Activated CD8-positive, alpha-beta T cell treated with anti-CD3 and anti-CD28 coated beads for 36 hours (primary cell): ENCODE measurements at regions not wholly inside any gene's neighbourhood (a gene's known extent, or its start where the extent isn't known, plus 50 kb on each side); places are given as distances from the start of the nearest gene placed in this dataset.

ENCODE experiments used
- ATAC-seq: fragments of 200-7000 bp; cut with Tn5 transposase; one replicate; pipeline ENCODE4 v1.10.0; 2021; ENCODE audit warnings: mild to moderate bottlenecking, moderate library complexity
- CTCF ChIA-PET: fragments of 350-600 bp; sonication (Branson Sonifier 250); formaldehyde crosslinking; loops from one replicate; lab custom pipeline; 2021; ENCODE audit warnings: antibody characterized with exemption; lab: Charles Lee
- POLR2A ChIA-PET: fragments of 350-600 bp; sonication (Branson Sonifier 250); formaldehyde crosslinking; loops from one replicate; lab custom pipeline; 2021; ENCODE audit warnings: antibody characterized with exemption; lab: Charles Lee
- DNase-seq: peaks from one replicate; pipeline ENCODE4 v3.0.0-alpha.2; 2020
- H3K27ac Mint-ChIP-seq: one replicate; pipeline ENCODE4 v1.8.0; 2021; ENCODE audit warnings: mild to moderate bottlenecking, mixed read lengths
- H3K27me3 Mint-ChIP-seq: one replicate; pipeline ENCODE4 v1.8.0; 2021; ENCODE audit warnings: mixed read lengths
- H3K36me3 Mint-ChIP-seq: one replicate; pipeline ENCODE4 v1.8.0; 2021; ENCODE audit warnings: low read depth, mixed read lengths
- H3K4me1 Mint-ChIP-seq: one replicate; pipeline ENCODE4 v1.8.0; 2021; ENCODE audit warnings: low read depth, mixed read lengths
- H3K4me3 Mint-ChIP-seq: one replicate; pipeline ENCODE4 v1.8.0; 2021; ENCODE audit warnings: mild to moderate bottlenecking, moderate library complexity, mixed read lengths
- H3K9me3 Mint-ChIP-seq: one replicate; pipeline ENCODE4 v1.8.0; 2021; ENCODE audit warnings: mixed read lengths
- intact Hi-C: fragments of 100-400 bp; cut with micrococcal nuclease; formaldehyde crosslinking; loops from one replicate; pipeline ENCODE4 v1.10.0; 2022
- TF ChIP-seq, protein P1 (sequence below): fragments of 200-600 bp; IDR thresholded peaks from one replicate; pipeline ENCODE4 v1.8.0; 2022; ENCODE audit warnings: antibody characterized with exemption, mild to moderate bottlenecking

DNA sequence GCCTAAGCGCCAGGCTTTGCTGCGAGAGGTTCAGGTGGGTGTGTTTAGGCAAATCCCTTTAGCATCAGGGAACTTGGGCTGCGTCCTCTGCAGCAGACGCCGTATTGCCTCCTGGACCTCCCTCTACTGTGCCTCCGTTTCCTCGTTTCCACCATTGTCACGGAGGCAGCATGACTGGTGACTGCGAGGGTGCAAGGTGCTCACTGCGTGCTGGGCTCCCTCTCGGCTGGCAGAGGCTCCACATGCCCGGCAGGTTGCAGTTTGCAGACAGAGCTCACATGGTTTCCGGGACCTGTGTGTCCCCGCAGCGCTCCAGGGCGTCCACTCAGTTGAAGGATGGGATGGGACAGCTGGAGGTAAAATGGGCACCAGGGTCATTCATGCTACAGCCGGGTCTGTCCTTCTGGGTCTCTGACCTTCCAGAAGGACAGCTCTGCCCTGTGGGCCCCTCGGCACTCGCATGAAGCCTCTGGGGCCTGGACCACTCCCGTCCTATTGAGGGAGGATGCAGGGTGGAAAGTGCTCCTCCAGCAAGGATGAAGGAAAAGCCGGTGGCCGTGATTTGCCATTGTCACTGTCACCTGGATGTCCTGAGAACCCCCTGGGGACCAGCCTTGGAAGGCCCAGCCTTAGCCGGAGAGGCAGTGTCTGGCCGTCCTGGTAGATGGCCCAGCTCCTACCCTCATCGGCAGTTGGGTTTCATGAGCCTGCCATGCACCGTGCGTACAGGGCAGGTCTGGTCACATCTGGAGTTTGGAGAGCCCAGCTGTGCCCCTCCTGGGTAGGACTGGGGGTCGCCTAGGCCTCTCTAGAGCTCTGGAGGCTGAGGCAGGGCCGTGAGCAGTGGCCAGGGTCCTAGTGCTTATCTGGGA lies 146.5 kb downstream of the KIF26A start:
- H3K27me3 Mint-ChIP-seq, result no peaks in the 10 kb centered on the region
- H3K9me3 Mint-ChIP-seq, result peaks cover 8% of the 10 kb centered on the region
- intact Hi-C loops, result no loop called here
- no peak for ATAC-seq
- H3K4me1 Mint-ChIP-seq, result no peaks in the 10 kb centered on the region
- ChIA-PET POLR2A (no interaction called here), CTCF (interaction anchor here (0.7 kb wide), 1 partner anchor 9 kb away, joined by 3 read pairs; no protein-coding TSS in a partner anchor)
- no peaks in the 10 kb centered on the region for H3K36me3 Mint-ChIP-seq
- no peak overlapping the region for H3K27ac Mint-ChIP-seq
- DNase-seq, result no peak
- H3K4me3 Mint-ChIP-seq, result no peak overlapping the region
- TF ChIP-seq, protein P1, sequence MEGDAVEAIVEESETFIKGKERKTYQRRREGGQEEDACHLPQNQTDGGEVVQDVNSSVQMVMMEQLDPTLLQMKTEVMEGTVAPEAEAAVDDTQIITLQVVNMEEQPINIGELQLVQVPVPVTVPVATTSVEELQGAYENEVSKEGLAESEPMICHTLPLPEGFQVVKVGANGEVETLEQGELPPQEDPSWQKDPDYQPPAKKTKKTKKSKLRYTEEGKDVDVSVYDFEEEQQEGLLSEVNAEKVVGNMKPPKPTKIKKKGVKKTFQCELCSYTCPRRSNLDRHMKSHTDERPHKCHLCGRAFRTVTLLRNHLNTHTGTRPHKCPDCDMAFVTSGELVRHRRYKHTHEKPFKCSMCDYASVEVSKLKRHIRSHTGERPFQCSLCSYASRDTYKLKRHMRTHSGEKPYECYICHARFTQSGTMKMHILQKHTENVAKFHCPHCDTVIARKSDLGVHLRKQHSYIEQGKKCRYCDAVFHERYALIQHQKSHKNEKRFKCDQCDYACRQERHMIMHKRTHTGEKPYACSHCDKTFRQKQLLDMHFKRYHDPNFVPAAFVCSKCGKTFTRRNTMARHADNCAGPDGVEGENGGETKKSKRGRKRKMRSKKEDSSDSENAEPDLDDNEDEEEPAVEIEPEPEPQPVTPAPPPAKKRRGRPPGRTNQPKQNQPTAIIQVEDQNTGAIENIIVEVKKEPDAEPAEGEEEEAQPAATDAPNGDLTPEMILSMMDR, result no peak

DNA sequence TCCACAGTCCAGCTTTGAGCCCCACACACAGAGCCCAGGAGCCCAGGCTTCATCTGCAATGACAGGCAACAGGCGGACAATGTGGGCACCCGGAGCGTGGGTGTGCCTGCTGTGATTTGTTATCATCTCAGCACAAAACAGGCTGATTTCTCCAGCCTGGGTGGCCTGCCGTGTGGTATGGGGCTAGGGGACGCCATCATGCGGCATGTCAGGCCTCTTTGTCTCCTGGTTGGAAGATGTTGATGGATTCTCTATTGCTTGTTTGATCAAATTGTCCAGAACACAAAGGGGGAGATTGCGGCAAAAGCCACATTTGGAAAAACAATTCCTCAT lies 147.1 kb downstream of the KIF26A start:
- ChIA-PET CTCF (no interaction called here), POLR2A (no interaction called here)
- Mint-ChIP-seq H3K9me3 (peaks cover 8% of the 10 kb centered on the region), H3K4me1 (no peaks in the 10 kb centered on the region), H3K27me3 (no peaks in the 10 kb centered on the region), H3K27ac (no peak overlapping the region), H3K4me3 (no peak overlapping the region), H3K36me3 (no peaks in the 10 kb centered on the region)
- ATAC-seq, result no peak
- no peak for DNase-seq
- TF ChIP-seq, protein P1, result no peak
- intact Hi-C loops, result no loop called here

DNA sequence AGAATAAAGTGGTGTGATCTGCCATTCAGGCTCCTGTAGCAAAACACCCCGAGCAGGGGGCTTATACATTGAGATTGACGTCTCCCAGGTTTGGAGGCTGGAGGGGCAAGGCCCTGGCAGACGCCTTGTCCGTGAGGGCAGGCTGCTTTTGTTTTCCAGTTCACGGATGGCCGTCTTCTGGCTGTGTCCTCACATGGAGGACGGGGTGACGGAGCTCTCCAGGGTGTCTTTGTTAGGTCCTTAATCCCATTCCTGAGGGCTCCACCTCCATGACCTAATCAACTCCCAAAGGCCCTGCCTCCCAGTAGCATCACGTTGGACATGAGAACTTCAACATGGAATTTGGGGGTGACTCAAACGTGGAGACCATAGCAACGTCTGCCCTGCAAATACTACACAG lies 147.7 kb downstream of the KIF26A start:
- no peak overlapping the region for H3K4me3 Mint-ChIP-seq
- CTCF ChIA-PET, result no interaction called here
- H3K27me3 Mint-ChIP-seq, result no peaks in the 10 kb centered on the region
- peaks cover 8% of the 10 kb centered on the region for H3K9me3 Mint-ChIP-seq
- H3K27ac Mint-ChIP-seq, result no peak overlapping the region
- intact Hi-C loops, result no loop called here
- H3K4me1 Mint-ChIP-seq, result no peaks in the 10 kb centered on the region
- H3K36me3 Mint-ChIP-seq, result no peaks in the 10 kb centered on the region
- DNase-seq (no peak), ATAC-seq (no peak)
- POLR2A ChIA-PET, result no interaction called here
- TF ChIP-seq, protein P1, result no peak

DNA sequence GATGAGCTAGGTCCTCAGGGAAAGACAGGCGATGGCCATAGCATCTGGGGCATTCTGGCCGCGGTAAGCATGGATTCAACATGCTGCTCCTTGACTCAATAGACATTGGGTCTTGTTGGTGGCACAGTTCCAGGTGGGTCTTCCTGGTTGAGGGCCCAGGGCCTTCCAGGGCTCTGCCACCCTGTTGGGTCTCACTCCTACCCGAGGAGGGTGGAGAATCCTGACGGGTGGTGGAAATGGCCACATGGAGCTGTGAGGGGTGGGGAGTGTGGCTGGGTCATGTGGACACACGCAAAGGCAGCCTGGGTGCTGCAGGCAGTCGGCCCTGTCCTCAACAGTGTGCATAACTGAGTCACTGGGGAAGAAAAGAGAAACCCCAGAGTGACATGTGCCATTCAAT lies 148.1 kb downstream of the KIF26A start:
- Mint-ChIP-seq H3K27ac (no peak overlapping the region), H3K9me3 (peaks cover 8% of the 10 kb centered on the region), H3K4me3 (no peak overlapping the region), H3K4me1 (no peaks in the 10 kb centered on the region), H3K27me3 (no peaks in the 10 kb centered on the region), H3K36me3 (no peaks in the 10 kb centered on the region)
- POLR2A ChIA-PET, result no interaction called here
- TF ChIP-seq, protein P1, result no peak
- CTCF ChIA-PET, result no interaction called here
- intact Hi-C loops, result no loop called here
- DNase-seq, result no peak
- ATAC-seq, result no peak

DNA sequence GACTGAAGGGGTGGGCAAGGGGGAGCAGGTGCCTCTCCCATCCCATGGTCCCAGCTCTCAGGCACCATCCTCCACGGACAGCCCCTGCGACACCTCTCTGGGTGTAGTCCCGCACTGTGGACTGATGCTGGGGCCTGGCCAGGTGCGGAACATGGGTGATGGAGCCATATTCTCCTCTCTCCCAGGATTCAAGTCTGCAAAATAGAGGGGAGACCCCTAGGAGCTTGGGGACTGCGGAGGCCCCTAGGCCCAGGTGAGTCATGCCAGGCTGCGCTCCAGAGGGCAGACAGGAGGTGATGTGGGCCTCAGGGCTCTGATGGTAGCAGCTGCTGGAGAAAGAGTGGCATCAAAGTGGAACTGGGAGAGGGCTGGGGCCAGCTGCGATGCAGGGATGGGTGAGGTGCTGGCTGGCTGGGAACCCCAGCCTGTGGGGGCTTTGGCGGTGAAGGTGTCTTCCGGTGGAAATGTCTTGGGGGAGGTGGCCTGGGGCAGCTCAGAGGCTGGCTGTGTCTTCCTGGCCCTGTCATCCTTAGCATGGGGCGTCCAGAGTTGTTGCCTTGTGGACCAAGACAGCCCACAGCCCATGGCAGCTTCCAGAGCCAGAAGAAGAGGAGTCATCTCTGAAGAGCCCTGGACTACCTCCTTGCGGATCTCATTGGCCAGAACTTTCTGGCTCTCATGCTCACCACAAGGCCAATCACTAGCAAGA lies 149.1 kb downstream of the KIF26A start:
- DNase-seq (no peak), ATAC-seq (no peak)
- intact Hi-C loops, result no loop called here
- POLR2A ChIA-PET, result no interaction called here
- TF ChIP-seq, protein P1, result no peak
- Mint-ChIP-seq H3K27me3 (no peaks in the 10 kb centered on the region), H3K9me3 (peaks cover 8% of the 10 kb centered on the region), H3K27ac (no peak overlapping the region), H3K36me3 (no peaks in the 10 kb centered on the region), H3K4me3 (no peak overlapping the region), H3K4me1 (no peaks in the 10 kb centered on the region)
- CTCF ChIA-PET, result no interaction called here
